SK-N-SH (cell line): ENCODE measurements at regions not wholly inside any gene's neighbourhood (a gene's known extent, or its start where the extent isn't known, plus 50 kb on each side); places are given as distances from the start of the nearest gene placed in this dataset.

ENCODE experiments used
- CTCF ChIP-seq: fragments of 200-600 bp; sonication (generic); IDR thresholded peaks from 2 replicates; pipeline ENCODE4 v1.6.1; 2017; ENCODE audit warnings: antibody characterized with exemption, mild to moderate bottlenecking, moderate library complexity
- ELF1 ChIP-seq: IDR thresholded peaks from 2 replicates; pipeline ENCODE4 v1.4.0; 2012

GRCh38 chr18:6509832-6510231 lies 95.1 kb upstream of the L3MBTL4 start:
- TF ChIP-seq ELF1, result no peak
- no peak for TF ChIP-seq CTCF
